Stomach (tissue), 4 donors: ENCODE measurements at regions not wholly inside any gene's neighbourhood (a gene's known extent, or its start where the extent isn't known, plus 50 kb on each side); places are given as distances from the start of the nearest gene placed in this dataset.

Experiments
- POLR2A ChIP-seq, 4 donors: fragments of 450-650 bp; IDR thresholded peaks; one replicate each; pipeline ENCODE4 v1.6.1; 2016; ENCODE audit warnings: antibody characterized with exemption in 4 of 4, control low read depth in 2 of 4, mild to moderate bottlenecking in 1 of 4, moderate library complexity in 1 of 4
- POLR2AphosphoS5 ChIP-seq, 3 donors: sonication (generic); formaldehyde crosslinking; IDR thresholded peaks; one replicate each; pipeline ENCODE4 v1.6.1; 2016; ENCODE audit warnings: antibody characterized with exemption in 3 of 3
- TF ChIP-seq, protein P1 (sequence below), 7 experiments: fragments of 450-650 bp in 4 of 7; fragments of 200-600 bp in 3 of 7; sonication (generic) in 3 of 7; IDR thresholded peaks; one replicate each; pipeline ENCODE4 v1.5.1; 2016 to 2019; ENCODE audit warnings: antibody characterized with exemption in 7 of 7, control low read depth in 2 of 7, mild to moderate bottlenecking in 1 of 7

DNA sequence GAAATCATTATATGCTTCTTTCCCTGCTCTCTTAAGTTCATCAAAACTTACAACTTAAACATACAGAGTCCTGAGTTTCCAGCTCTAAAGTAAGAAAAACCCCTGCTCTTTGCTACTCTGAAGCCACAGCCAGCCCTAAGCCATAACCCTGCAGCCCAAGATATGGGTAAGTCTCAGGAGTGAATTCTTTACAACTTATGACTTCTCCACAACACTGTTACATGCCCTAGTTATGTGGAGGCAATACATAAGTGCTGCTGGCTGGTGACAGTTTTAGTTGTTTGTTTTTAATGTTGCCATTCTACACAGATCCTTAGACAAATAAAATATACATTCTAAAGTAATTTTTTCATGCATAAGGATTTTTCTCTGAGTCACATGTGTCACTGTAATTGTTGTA, 100.2 kb downstream of the FBXO8 start:
- TF ChIP-seq POLR2A (IDR thresholded peaks at IDR 0.05) (no peak), POLR2AphosphoS5 (IDR thresholded peaks at IDR 0.05) (no peak)
- TF ChIP-seq, protein P1, sequence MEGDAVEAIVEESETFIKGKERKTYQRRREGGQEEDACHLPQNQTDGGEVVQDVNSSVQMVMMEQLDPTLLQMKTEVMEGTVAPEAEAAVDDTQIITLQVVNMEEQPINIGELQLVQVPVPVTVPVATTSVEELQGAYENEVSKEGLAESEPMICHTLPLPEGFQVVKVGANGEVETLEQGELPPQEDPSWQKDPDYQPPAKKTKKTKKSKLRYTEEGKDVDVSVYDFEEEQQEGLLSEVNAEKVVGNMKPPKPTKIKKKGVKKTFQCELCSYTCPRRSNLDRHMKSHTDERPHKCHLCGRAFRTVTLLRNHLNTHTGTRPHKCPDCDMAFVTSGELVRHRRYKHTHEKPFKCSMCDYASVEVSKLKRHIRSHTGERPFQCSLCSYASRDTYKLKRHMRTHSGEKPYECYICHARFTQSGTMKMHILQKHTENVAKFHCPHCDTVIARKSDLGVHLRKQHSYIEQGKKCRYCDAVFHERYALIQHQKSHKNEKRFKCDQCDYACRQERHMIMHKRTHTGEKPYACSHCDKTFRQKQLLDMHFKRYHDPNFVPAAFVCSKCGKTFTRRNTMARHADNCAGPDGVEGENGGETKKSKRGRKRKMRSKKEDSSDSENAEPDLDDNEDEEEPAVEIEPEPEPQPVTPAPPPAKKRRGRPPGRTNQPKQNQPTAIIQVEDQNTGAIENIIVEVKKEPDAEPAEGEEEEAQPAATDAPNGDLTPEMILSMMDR (IDR thresholded peaks at IDR 0.05): no peak
